Breast epithelium (tissue), 3 donors: ENCODE measurements at regions not wholly inside any gene's neighbourhood (a gene's known extent, or its start where the extent isn't known, plus 50 kb on each side); places are given as distances from the start of the nearest gene placed in this dataset.

ENCODE experiments used
- POLR2AphosphoS5 ChIP-seq, 3 donors: sonication (generic); formaldehyde crosslinking; IDR thresholded peaks; one replicate each; pipeline ENCODE4 v1.6.1; 2017; ENCODE audit warnings: antibody characterized with exemption in 3 of 3
- TF ChIP-seq, protein P1 (sequence below), 3 donors: fragments of 450-650 bp; IDR thresholded peaks; one replicate each; pipeline ENCODE4 v1.5.1; 2016 to 2017; ENCODE audit warnings: antibody characterized with exemption in 3 of 3, mild to moderate bottlenecking in 3 of 3, moderate library complexity in 3 of 3

DNA sequence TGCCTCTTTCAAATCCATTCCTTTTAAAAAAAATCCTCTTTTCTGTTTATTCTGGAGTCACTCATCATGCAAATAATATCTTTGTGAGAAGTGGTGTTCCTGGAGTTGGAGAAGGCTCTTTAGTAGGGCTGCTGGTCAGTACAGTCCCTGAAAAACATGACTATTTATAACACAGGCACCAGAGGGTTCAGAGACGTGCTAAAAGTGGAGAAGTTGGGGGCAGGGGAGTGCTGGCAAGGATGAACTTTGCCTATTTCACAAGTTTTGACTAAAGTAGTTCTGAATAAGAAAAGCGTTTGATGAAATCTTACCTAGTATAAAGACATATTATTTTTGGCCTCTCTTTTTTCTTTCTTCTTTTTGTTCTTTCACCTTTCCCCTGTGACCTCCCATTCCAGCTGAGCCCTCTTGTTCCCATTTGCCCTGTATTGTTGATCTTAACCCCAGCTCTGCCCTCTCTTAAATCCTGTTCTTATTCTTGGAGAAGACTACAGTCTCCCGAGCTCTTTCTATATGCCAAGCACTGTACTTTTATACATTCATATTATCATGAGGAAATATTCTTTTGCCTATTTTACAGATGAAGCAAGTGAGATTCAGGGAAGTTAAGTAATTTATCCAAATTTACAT is 129.1 kb downstream of the TM9SF2 start:
- TF ChIP-seq, protein P1, sequence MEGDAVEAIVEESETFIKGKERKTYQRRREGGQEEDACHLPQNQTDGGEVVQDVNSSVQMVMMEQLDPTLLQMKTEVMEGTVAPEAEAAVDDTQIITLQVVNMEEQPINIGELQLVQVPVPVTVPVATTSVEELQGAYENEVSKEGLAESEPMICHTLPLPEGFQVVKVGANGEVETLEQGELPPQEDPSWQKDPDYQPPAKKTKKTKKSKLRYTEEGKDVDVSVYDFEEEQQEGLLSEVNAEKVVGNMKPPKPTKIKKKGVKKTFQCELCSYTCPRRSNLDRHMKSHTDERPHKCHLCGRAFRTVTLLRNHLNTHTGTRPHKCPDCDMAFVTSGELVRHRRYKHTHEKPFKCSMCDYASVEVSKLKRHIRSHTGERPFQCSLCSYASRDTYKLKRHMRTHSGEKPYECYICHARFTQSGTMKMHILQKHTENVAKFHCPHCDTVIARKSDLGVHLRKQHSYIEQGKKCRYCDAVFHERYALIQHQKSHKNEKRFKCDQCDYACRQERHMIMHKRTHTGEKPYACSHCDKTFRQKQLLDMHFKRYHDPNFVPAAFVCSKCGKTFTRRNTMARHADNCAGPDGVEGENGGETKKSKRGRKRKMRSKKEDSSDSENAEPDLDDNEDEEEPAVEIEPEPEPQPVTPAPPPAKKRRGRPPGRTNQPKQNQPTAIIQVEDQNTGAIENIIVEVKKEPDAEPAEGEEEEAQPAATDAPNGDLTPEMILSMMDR (IDR thresholded peaks at IDR 0.05): no peak
- no peak for TF ChIP-seq POLR2AphosphoS5 (IDR thresholded peaks at IDR 0.05)
